ENCODE measurements at regions not wholly inside any gene's neighbourhood (a gene's known extent, or its start where the extent isn't known, plus 50 kb on each side); places are given as distances from the start of the nearest gene placed in this dataset.

GRCh38 chr21:27817074-27817473 lies 850.2 kb upstream of the ADAMTS5 start (continued):
- TF ChIP-seq REST (IDR thresholded peaks at IDR 0.05; ENCODE audit: unreplicated experiment) (no peak), ZNF114 (CRISPR knock-in tag; IDR thresholded peaks at IDR 0.05) (no peak), POLR2AphosphoS5 (IDR thresholded peaks at IDR 0.05; ENCODE audit: low read depth) (no peak), CTCF (conservative IDR thresholded peaks at IDR 0.05; ENCODE audit: low read depth in 2 of 2) (no peak)

GRCh38 chr21:27816301-27816700 lies 849.4 kb upstream of the ADAMTS5 start:
- Histone ChIP-seq H3K36me3 (ENCODE audit: insufficient read depth) (no peaks in the 10 kb centered on the region), H3F3A (replicated peaks; ENCODE audit: low read depth) (no peaks in the 10 kb centered on the region), H3K79me2 (replicated peaks; ENCODE audit: insufficient read depth) (no peaks in the 10 kb centered on the region), H3K4me2 (no peak overlapping the region), H3K27me3 (ENCODE audit: insufficient read depth) (no peaks in the 10 kb centered on the region), H3K4me3 (no peak overlapping the region), H4K20me1 (replicated peaks; ENCODE audit: insufficient read depth) (no peaks in the 10 kb centered on the region), H3K9me2 (ENCODE audit: insufficient read depth) (no peaks in the 10 kb centered on the region), H3K27ac (ENCODE audit: low read depth) (no peak overlapping the region), H2AFZ (no peak overlapping the region), H3K4me1 (ENCODE audit: insufficient read depth) (no peaks in the 10 kb centered on the region)
- TF ChIP-seq NANOG (IDR thresholded peaks at IDR 0.05; ENCODE audit: borderline replicate concordance) (no peak), EZH2phosphoT487 (IDR thresholded peaks at IDR 0.05; ENCODE audit: unreplicated experiment) (no peak), ZNF114 (CRISPR knock-in tag; IDR thresholded peaks at IDR 0.05) (no peak), REST (IDR thresholded peaks at IDR 0.05; ENCODE audit: unreplicated experiment) (no peak), STAT1 (IDR thresholded peaks at IDR 0.05; ENCODE audit: unreplicated experiment) (no peak), JUNB (IDR thresholded peaks at IDR 0.05; ENCODE audit: unreplicated experiment) (no peak), CREB1 (CRISPR knock-in tag; IDR thresholded peaks at IDR 0.05; ENCODE audit: low read depth) (no peak)
- no peaks in the 10 kb centered on the region for H3K4me1 Mint-ChIP-seq
- H3K27me3 Mint-ChIP-seq (ENCODE audit: insufficient read depth, low read depth, poor library complexity), result no peaks in the 10 kb centered on the region
- H3K36me3 Mint-ChIP-seq (ENCODE audit: low read depth), result no peaks in the 10 kb centered on the region
- no peaks in the 10 kb centered on the region for H3K9me3 Mint-ChIP-seq
- H3K27ac Mint-ChIP-seq, result no peak overlapping the region
- no peak for ATAC-seq
- DNase-seq (ENCODE audit: low spot score), result no peak
- H3K4me3 Mint-ChIP-seq, result no peak overlapping the region

All from GM23338 (cell line).